GM12873 (cell line): ENCODE measurements at regions not wholly inside any gene's neighbourhood (a gene's known extent, or its start where the extent isn't known, plus 50 kb on each side); places are given as distances from the start of the nearest gene placed in this dataset.

ENCODE experiments used
- TF ChIP-seq, protein P1 (sequence below): IDR thresholded peaks from 2 replicates; pipeline ENCODE4 v1.5.1; 2012; ENCODE audit warnings: low read depth, mild to moderate bottlenecking, moderate library complexity, low read length, control low read depth; ENCODE audit not compliant: insufficient read depth; ENCODE audit errors: missing control alignments

DNA sequence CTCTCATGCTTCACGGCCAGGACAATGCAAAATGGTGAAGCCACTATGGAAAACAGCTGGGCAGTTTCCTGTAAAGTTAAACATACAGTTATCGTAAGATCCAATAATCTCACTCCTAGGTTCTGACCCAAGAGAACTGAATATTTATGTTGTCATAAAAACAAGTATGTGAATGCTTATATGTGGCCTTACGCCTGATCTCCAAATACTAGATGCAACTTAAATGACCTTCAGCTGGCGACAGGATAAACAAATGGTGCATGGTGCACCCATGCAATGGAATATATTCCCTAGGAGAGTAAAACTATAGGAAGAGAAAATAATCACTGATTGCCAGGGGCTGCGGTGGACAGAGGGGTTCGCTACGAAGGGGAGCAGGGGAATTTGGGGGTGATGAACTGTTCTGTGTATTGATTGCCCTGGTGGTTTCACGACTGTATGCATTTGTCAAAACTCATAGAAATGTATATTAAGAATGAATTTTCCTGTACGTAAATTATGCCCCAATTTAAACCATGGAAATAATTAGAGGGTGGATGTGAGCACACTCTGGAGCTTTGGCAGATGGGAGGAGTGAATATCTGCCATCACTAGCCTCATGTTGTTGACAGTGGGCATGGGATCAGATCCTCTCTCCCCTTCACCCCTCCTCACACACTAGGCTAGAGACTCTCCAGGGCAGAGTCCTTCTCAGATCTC lies 100.8 kb upstream of the MYCN start:
- TF ChIP-seq, protein P1, sequence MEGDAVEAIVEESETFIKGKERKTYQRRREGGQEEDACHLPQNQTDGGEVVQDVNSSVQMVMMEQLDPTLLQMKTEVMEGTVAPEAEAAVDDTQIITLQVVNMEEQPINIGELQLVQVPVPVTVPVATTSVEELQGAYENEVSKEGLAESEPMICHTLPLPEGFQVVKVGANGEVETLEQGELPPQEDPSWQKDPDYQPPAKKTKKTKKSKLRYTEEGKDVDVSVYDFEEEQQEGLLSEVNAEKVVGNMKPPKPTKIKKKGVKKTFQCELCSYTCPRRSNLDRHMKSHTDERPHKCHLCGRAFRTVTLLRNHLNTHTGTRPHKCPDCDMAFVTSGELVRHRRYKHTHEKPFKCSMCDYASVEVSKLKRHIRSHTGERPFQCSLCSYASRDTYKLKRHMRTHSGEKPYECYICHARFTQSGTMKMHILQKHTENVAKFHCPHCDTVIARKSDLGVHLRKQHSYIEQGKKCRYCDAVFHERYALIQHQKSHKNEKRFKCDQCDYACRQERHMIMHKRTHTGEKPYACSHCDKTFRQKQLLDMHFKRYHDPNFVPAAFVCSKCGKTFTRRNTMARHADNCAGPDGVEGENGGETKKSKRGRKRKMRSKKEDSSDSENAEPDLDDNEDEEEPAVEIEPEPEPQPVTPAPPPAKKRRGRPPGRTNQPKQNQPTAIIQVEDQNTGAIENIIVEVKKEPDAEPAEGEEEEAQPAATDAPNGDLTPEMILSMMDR: no peak

DNA sequence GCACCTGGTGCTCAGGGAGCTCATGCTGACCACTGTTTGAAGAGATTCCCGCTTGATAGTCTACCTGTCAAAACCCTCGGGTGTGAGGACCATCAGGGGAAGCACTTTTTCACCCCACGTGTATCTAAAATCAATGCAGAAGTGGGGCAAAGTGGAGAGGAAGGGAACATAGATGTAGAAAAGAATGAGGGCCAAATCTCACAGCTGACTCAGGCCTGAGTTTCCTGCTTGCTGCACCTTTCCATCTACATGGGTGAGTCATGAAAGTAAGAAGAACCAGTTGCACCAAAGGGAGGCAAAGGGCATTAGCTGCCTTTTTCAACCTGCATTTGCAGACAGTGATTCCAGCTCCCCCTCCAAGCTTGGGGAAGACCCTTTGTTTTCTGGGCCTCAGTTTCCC lies 100.2 kb upstream of the MYCN start:
- TF ChIP-seq, protein P1: no peak

DNA sequence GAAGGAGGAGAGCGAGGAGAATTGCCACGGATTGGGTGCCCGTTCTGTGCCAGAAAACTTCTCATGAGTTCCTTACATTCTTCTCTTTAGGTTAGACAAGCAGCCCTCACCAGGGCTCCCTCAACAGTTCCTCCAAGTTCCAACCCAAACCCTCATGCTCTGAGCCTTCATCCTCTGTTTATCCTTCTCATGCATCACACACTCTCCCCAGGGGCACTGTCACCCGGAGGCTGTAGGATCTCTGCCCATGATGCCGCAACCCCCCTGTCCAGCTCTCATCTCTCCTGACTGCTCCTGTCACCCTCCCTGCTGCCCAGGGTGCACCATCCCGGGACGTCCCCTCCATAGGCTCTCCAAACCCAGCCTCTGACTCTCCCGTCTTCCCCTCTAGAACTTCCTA lies 99.4 kb upstream of the MYCN start:
- TF ChIP-seq, protein P1: no peak

DNA sequence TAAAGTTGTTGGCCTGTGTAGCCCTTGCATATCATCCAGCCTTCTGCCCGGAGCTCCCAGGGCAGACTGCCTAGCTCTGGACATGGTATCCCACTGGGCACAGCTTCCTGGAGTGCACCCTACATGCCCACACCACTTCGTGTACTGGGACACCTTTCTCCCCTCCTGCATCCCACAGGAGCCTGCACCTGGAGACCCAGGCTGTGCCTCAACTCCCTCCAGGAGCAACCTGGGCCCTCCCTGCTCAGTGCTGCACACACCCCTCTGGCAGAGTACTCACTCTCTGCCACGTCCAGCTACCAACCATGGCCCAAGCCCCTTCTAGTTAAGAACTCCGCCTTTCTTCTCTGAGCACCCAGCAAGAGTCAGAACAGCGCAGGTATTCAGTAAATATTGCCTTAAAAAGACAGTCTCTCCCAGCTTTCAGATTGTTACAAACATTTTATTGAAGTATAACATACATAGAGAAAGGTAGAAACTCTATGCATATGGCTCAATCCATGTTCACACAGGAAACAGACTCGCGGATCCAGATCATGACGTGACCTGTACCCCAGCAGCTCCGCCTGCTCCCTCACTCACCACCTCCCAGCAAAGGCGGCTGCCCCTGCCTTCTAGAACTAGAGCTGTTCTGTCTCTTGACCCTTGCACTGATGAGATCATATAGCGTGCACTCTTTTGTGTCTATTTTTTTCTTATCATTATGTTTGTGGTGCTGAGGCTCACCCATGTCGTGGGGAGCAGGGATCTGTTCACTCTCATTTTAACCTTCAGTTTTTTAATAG lies 98.4 kb upstream of the MYCN start:
- TF ChIP-seq, protein P1: no peak

DNA sequence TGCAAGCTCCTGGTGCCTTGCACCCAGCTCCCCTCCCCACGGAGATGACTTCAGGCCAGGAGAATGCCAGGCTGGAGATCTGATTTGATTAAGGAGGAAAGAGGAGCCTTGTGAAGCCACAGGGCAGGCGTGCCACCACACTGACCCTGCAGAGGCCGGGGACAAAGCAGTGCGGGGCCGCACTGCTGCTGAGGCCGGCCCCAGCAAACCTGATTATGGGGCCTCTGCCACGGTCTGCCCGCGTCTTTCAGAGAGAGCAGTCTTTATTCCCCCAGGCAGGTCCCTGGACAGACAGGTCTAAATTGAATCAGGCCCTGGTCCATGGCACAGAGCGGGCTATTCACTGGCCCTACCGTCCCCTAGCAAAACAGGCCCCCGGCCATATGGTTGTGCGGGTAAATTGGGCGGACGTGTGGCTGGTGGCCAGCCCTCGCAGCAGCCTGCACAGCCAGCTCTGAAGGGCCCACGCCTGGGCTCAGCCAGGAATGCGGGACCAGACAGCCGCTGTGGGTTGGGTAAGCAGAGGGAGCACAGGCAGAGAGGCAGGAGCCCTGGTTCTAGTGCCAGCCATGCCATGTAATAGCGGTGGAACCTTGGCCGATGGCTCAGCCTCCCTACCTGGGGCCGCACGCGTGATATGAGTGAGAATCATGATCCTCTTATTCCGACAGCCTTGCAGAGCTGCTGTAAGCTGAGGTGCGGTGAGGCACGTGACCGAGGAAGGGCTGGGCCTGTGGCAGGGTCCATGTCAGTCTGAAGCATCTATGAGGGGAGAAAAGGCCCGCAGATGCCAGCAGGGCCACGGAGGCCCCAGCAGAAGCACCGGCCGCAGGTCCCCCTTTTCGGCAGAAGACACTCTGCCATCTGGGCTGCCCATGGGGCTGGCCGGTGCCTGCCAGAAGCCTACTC lies 97.3 kb upstream of the MYCN start:
- TF ChIP-seq, protein P1: no peak

DNA sequence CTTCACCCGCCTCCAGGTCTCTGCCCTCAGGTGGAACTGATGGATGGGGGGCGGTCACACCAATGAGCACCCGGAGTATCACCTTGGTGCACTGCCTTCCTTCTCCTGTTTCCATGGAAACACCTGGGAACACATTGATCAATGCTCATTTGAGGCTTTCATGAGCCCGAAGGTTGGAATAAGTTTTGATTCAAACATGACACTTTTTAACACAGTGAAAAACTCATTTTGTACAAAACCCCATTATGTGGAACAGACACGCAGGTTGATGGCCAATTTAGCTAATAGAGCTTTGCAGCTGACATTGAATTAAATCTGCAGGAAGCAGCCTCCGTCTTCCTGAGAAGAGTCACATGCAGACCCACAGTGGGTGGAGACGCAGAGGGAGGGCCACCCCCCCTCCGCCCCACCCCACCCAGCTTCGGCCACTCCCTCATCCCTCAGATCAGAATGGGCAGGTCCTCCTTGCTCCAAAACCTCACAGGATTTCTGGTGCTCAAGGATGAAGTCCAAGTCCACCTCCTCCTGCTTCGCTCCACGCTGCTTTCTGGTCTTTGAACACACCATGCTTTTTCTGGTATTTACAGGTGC lies 96.0 kb upstream of the MYCN start:
- TF ChIP-seq, protein P1: no peak

DNA sequence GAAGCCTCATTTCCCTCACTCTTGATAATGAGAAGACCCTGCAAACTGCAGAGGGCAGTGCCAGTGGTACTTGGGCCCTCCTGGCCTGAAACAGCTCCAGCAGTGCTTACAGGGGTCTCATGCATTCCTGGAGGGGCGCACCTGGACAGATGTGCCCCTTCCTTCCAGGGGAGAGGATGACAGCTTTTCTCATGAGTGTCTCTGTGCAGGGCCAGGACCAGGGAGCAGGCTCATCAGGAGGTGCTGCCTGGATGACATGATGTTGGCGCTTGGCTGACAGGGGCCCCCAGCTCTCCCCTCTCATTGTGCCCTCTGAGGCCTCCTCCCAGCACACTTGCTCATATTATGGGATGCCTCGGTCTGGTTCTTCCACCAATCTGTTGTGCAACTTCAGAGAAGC lies 95.1 kb upstream of the MYCN start:
- TF ChIP-seq, protein P1: no peak
